ENCODE measurements at regions not wholly inside any gene's neighbourhood (a gene's known extent, or its start where the extent isn't known, plus 50 kb on each side); places are given as distances from the start of the nearest gene placed in this dataset.

DNA sequence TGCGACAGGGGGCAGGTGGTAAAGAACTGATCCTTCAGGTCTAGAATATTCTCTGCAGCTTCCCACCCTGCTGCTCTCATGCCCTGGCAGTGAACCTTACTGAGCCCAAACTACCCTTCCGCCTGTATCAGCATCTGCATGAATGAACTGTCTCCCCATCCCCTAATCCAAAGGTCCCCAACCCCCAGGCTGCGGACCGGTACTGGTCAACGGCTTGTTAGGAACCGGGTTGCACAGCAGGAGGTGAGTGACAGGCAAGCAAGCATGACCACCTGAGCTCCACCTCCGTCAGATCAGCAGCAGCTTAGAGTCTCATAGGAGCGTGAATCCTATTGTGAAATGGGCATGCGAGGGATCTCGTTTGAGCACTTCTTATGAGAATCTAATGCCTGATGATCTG, 58.2 kb upstream of the LMO1 start:
- DNase-seq, result no peak

- no peak for DNase-seq
Observed at GRCh38 chr11:8320076-8320475, 56.4 kb upstream of the LMO1 start.

DNA sequence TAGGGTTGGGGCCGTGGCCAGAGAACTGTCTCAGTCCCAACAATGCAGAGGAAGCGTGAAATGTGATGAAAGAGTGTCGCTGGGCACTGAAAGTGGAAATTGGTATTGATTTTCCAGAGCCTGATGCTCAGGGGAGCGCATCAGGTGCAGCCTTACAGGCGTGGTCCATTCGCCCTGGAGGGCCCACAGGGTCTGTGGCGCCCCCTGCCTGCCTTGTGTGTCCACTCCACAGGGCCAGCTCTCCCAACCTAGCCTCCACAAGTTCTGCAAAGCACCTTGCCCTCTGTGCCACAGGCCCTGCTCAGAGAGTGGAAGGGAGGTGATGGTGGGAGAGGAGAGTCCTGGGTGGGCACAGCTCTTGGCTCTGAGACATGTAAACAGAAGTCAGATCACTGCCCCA, 54.9 kb upstream of the LMO1 start:
- no peak for DNase-seq

DNA sequence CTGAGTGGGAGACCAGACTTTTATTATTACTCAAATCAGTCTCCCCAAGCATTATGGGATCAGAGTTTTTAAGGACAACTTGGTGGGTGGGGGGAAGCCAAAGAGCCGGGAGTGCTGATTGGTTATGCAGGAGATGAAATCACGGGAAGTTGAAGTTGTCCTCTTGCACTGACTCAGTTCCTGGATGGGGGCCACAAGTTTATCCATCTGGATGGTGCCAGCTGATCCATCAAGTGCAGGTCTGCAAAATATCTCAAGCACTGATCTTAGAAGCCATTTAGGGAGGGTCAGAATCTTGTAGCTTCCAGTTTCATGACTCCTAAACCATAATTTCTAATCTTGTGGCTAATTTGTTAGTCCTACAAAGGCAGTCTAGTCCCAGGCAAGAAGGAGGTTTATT, 53.5 kb upstream of the LMO1 start:
- no peak for DNase-seq

DNA sequence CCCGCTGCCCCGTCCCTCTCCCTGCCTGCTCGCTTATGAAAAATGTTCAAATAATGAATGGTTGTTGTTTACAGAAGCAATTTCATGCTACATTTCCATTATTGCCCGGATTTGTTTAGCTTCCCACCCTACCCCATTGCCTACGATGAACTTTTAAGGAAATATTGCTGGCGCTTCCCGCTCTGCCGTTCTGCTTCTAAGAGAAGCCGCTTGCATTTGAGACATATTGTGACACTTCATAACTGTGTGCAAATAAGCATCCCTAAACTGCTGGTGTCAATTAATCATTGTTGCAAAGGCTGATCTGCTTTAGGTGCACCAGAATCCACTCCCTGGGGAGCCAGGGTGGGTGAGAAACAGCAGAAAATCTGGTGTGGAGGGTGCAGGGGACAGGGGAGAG, 52.3 kb upstream of the LMO1 start:
- DNase-seq, result no peak

DNA sequence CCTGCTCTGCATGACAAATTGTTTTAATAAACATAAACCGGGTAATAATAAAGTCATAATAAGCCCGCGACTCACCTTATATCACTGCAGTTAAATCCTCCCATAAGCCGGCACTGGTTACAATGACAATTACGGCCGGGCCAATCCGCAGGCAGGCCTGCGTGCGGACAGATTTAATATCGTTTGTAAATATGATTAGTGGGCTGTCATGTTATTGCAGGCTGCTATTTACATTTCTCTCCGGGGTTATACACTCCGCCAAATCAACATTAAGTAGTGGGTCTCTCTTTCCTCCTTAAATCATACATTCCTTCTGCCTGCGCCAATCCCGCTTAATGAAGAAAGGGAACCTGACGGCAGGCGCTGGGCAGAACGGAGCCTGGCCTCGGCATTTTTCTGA, 51.8 kb upstream of the LMO1 start:
- DNase-seq, result no peak

DNA sequence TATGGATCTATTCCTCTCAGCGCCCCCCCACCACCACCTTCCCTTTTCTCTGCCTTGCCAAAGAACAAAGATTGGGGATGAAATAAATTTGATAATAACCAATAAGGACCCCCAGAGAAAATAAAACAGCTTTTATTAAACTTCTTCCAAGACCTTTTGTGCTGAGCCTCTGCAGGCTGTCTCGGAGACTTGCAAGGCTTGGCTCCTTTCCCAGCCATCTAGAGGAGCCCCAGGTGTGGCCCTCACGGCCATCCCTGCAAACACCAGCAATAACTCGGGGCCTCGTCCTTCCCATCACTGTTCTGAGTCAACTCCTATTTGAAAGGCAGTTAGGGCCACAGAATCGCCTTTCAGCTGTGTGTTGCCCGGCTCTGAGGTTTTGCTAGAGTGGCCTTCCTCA, 51.2 kb upstream of the LMO1 start:
- no peak for DNase-seq

GRCh38 chr11:8313504-8314090, 49.9 kb upstream of the LMO1 start:
- DNase-seq, result no peak
